KBM-7 (cell line): ENCODE measurements at regions not wholly inside any gene's neighbourhood (a gene's known extent, or its start where the extent isn't known, plus 50 kb on each side); places are given as distances from the start of the nearest gene placed in this dataset.
"Not testable (repeated sequence)": the region's sequence is repeated elsewhere in the genome, so short reads cannot be mapped to it uniquely, and the experiment has no call there.

Experiments used
- DNase-seq: peaks from one replicate; pipeline ENCODE4 v3.0.0-alpha.2; 2015
- in situ Hi-C: fragments of 300-500 bp; cut with MboI; formaldehyde crosslinking; loops from 2 replicates; pipeline ENCODE4 v1.14.3; 2020; ENCODE audit warnings: low sequenced_read_pairs, low pct_unique_long_range_greater_than_20kb, mixed read lengths

DNA sequence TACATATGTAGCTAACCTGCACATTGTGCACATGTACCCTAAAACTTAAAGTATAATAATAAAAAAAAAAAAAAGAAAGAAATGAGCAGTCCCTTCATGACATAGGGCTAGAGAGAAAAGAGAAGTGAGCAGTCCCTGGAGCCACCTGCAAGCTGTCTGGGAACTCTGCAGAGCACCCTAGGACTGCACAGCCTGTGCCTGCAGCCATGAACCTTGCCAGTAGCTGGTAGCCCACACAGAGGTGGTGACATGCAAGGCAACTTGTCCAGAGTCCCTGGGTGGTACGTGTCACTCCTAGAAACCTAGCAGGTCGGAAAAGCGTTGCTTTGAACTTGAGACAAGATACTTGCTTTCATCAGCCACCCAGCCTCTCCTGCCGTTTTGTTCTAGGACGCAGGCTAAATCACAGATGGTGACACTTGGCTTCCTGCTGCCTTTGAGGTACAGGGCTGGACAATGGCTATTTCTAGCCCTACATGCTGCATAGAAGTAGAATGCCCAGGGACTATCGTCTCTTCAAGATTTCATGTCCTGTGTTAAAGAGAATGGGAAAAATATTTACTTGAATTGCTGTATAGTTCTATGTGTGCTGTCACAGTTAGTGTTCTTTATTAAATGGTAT is 260.9 kb downstream of the LTN1 start:
- in situ Hi-C loops: no loop called here

DNA sequence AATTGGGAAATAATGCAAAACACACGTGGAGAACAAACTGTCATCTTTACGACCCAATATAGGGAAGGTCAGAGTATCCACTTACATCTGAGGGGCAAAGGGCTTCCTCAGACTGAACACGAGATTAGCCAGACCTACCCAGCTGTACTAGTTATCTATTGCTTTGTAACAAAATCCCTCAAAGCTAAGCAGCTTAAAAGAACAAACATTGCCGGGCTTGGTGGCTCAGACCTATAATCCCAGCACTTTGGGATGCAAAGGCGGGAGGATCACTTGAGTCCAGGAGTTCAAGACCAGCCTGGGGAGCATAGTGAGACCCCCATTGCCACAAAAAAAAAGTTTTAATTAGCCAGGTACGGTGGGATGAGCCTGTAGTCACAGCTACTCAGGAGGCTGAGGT is 262.8 kb downstream of the LTN1 start:
- in situ Hi-C loops: no loop called here
- DNase-seq: no peak

More for the DNA sequence above, 260.9 kb downstream of the LTN1 start:
- no peak for DNase-seq

DNA sequence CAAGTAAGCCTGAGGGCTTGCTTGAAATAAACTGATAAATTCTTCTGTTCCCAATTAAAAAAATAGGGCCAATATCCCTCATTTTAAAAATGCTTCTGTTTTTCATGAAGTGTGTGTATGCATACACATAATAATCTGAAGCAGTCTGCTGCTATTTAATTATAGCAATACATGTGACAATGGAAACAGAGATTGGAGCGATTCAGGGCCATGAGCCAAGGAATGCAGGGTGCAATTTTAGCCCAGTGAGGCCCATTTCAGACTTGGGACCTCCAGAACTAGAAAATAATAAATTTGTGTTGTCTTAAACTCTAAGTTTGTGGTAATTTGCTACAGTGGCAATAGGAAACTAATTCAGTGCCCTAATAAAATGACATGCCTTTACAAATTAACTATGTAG is 264.9 kb downstream of the LTN1 start:
- in situ Hi-C loops: no loop called here
- DNase-seq: no peak

DNA sequence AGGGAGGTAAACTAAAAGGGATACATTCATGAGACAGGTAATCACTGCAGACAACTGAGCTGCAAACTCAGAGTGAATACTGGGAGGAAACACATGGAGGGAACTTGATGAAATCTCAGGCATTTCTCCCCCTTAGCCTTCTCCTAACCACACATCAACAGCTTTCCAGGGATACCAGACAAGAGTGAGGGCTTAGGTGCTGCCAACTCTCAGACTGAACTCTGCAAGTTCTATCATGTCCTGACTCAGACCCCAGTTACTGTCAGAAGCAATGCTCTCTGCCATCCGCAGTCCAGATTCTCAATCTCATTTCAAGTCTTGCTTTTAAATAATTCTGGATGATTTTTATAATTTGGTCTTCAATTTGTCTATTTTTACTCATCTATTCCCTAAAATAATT is 267.3 kb downstream of the LTN1 start:
- no peak for DNase-seq
- in situ Hi-C loops: no loop called here

DNA sequence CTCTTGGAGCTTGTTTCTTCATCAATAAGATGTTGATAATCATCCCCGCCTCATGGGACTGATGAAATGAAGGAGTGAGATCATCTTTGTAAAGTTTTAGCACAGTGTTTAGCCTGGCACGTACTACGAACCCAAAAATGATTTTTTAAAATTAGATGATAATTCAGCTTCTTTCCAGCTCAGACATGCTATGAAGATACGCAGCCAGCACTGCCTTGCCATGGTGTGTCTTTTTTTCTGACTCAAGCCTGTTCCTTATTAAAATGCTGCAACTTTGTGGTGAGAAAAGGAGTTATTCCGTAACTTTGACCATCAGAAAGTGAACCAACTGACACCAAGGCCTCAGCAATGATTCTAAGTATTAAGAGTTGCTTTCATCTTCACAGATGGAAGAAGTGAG is 269.0 kb downstream of the LTN1 start:
- in situ Hi-C loops: no loop called here
- DNase-seq: no peak

DNA sequence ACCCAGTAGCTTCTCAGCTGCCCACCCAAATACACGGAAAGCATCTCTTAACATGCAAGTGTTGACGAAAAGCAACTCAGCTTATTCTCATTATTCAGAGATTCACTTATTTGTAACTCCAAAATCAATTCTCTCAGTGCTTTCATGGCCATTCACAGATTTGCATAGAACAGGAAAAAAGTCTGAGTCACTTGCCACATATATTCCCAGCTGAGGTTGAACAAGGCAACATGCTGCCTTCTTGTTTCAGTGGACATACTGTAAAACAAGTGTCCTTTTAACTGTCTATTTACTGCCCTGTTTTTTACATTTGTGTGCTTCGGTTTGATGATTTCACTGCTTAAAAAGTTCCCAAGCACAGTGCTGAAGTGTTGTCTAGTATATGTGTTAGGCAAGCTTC is 273.0 kb downstream of the LTN1 start:
- in situ Hi-C loops: no loop called here
- no peak for DNase-seq

DNA sequence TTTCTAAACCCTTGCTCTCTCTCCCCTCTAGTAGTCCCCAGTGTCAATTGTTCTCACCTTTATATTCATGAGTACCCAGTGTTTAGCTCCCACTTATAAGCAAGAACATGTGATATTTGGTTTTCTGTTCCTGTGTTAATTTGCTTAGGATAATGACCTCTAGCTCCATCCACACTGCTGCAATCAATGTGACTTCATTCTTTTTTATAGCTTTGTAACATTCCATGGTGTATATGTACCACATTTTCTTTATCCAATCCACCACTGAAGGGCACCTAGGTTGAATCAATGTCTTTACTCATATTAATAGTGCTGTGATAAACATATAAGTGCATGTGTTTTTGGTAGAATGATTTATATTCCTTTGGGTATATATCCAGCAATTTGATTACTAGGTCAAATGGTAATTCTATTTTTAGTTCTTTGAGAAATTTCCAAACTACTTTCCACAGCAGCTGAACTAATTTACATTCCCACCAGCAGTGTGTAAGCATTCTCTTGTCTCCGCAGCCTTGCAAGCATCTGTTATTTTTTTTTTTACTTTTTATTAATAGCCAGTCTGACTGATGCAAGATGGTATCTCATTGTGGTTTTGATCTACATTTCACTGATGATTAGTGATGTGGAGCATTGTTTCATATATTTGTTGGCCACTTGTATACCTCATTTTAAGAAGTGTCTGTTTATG is 277.8 kb downstream of the LTN1 start:
- in situ Hi-C loops: no loop called here
- no peak for DNase-seq

DNA sequence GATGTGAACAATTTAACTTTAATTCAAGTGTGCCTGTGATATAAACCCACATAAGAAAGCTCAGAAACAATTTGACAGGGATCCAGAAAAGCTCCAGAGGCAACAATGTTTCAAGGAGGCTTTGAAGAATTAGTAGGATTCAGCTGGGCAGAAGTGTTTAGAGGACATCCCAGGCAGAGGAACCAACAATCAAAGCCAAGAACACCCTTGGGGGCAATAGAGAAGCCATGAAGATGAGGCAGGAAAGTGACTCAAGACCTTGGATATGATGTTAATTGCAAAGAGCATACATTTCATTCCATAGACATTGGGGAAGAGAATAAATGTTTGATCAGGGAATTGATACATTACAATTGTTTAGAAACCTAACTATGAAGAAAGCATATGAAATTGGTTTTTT is 280.3 kb downstream of the LTN1 start:
- in situ Hi-C loops: no loop called here
- DNase-seq: no peak

DNA sequence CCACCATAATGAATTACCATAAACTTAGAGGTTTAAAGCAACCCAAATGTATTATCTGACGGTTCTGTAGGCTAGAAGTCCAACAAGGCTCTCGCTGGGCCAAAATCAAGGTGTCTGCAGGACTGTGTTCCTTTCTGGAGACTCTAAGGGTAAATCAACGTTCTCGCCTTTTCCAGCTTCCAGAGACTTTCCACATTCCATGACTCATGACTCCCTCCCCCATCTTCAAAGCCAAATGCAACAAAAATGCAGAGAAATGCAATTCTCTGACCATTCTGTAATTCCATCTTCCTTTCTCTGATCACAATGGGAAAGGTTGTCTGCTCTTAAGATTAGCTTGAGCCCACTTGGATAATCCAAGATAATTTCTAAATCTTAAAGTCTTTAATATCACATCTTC is 287.1 kb downstream of the LTN1 start:
- in situ Hi-C loops: no loop called here
- no peak for DNase-seq

DNA sequence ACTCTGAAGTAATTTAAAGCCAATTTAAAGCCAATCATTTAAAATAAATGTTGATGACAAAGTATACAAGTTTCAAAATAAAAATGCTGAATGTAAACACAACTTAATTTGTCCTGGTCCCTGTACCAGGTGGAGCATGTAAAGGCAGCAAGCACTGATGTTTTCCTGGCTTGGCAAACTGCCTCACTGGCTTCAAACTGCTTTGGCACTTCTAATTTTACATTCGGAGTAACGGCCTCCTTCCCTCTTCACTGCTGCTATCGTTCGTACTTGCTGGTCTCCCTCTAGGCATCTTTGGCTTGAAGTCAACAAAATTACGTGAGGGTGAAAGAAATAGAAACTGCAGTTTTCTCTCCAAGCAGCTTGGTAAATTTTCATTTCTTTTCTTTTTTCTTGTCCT is 287.9 kb downstream of the LTN1 start:
- in situ Hi-C loops: no loop called here
- DNase-seq: no peak

DNA sequence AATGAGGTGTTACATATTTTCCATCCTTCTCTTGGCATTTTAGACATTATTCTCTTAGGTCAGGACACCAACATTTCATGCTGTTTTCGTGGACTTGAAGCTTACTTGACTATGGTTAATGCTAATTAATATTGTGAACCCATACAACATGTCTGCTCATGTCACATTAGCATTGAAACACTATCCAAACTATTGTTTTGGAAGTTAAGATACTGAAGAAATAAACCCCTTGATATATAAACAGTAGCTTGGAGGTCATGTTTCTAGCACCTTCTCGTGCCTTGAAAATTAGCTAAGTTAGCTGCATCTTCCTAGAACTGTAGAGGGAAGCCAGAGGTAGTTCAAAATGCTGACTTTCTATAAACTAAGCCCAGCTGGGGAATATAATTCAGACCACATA is 288.8 kb downstream of the LTN1 start:
- in situ Hi-C loops: no loop called here

DNA sequence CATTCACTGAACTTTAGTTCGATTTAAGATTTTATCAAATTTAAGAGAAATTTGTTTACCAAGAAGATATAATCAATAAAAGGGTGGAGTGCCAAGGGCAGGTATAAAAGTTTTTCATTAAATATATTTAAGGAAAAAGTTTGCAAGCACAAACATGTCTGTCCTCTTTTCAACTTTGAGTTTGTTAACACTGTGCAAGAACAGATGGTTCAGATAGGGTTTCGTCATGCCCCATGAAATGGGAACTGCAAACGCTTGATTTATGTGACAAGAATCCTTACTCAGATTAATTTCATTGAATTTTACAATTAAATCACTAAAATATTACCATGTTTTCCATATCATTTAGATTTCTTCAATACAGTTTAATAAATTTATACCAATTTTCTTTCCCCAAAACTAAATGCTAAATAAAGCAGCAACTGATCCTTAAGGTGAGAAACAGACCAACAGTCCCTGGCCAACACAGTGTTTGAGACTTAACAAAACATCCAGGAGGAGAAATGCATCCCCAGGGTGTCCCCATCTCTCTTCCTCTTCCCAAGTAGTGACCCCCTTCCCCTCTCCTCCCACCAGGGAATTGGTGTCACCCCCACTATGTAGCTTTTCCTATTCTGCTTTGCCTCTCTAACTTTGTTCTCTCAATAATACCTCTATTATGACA is 292.9 kb downstream of the LTN1 start:
- in situ Hi-C loops: no loop called here
- no peak for DNase-seq

More for the DNA sequence above, 288.8 kb downstream of the LTN1 start:
- DNase-seq: no peak

DNA sequence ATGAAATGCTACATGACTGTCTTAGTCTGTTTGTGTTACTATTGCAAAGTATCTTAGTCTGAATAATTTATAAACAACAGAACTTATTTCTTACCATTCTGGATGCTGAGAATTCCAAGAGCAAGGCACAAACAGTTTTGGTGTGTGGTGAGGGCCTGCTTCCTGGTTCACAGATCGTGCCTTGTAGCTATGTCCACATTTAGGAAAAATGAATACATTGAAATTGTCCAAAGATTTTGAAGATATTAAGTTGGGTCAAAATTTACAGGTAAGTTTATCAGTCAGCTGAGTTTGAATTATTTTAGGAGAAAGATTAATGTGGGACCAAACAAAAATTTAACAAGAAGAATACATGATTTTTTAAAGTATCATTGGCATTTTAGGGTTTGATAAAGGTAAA is 293.5 kb downstream of the LTN1 start:
- no peak for DNase-seq
- in situ Hi-C loops: no loop called here

DNA sequence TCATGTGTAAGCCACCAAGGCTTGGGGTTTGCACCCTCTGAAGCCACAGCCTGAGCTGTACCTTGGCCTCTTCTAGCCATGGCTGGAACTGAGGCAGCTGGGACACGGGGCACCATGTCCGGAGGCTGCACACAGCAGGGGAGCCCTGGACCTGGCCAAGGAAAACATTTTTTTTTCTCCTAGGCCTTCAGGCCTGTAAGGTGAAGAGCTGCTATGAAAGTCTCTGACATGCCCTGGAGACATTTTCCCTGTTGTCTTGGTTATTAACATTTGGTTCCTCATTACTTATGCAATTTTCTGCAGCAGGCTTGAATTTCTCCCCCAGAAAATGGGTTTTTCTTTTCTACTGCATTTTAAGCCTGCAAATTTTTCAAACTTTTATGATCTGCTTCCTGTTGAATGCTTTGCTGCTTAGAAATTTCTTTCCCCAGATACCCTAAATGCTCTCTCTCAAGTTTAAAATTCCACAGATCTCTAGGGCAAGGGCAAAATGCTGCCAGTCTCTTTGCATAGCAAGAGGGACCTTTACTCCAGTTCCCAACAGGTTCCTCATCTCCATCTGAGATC is 295.8 kb downstream of the LTN1 start:
- in situ Hi-C loops: no loop called here
- no peak for DNase-seq

DNA sequence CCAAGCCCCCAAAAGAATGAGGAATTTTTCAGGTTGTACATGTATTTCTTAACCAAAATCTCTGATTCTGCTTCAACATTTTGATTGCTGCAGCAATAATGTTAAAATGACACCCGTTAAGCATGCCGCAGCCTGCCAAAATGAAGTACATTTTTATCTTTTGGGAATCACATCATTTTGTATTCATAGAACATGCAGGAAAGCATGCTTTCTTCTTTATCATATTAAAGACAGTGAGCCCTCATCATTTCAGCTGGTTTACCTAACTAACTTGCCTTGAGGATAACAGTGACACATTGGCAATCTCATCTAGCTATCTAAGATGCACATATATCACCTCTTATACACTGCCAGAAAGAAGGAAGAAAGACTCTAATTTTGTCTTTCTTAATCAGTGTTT is 299.2 kb downstream of the LTN1 start:
- in situ Hi-C loops: no loop called here
- DNase-seq: no peak

DNA sequence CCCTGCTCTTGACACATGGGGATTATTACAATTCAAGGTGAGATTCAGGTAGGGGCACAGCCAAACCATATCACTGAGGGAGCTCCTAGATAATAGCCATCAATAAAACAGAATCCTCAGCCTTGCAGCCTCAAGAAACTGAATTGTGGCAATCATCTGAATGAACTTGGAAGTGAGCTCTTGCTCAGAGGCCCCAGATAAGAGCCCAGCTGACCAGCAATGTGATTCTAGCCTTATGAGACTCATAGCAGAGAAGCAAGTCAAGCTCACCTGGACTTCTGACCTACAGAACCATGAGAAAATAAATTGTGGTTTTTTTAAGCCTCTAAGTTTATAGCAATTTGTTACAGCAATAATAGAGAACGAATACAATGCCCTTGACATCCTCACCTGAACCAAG is 302.5 kb downstream of the LTN1 start:
- in situ Hi-C loops: no loop called here

DNA sequence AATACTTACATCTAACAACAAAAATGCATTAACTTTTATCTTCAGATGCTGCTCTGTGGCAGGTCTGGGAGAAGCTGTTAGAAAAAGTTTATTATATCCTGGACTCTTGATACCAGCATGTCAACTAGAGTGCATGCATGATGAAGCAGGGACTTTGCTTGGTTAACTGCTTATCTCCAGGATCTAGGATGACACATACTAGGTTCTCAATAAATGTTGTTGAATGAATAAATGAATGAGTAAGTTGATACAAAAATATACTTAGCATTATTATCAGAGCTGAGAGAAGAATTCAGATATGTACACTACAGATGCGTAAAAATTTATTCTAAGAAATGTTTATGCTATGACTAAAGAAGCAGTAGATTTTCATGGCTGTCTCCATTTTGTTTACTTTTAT is 304.3 kb downstream of the LTN1 start:
- DNase-seq: no peak
- in situ Hi-C loops: no loop called here

More for the DNA sequence above, 302.5 kb downstream of the LTN1 start:
- no peak for DNase-seq

DNA sequence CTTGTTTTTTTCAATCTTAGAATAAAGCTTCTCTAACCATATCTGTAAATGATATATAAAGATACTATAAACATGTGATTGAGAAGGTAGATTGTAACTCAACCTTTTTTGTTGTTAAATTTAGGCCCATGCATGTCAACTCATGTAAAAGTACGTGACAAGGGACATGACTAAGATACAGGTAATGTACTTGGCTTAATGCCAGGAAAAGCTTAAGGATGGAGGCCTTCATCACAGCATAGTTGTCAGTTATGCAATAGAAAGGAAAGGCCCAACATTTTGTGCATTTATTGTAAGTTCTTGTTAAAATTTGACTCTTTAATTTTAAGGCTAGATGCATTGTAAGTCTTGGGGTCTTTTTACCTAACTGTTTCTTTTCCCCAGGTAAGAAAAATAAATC is 305.1 kb downstream of the LTN1 start:
- in situ Hi-C loops: no loop called here
- no peak for DNase-seq

DNA sequence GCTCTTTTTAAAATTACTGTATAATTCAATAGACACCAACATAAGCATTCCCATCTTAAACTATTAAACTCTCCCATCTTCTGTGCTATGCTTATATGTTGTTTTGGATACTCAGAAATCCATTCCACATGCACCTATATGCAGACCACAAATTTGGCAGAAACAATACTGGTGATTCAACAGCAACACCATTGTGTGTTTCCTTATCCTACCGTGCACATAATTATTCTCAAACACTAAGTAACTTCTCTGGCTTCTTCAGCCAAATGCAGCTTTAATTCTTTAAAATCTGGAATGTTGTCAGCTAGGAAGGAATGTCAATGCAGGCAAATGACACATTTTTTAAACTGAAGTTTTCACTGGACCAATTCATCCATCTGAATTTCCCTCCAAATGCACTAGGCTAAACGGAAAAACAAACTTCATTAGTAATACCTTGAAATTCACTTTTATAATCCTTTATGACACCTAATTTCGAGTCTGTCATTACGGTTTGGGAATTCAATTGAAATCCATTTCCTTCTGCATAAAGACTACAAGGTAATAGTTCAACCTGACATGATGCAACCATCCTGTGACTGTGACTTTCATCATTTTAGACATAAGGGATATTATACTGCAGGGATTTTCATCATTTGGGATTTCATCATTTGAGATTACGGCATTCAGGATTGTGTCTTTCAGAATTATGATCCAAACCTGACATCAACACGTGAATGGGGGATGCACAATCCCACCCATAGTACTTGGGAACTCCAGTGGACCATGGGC is 308.5 kb downstream of the LTN1 start:
- in situ Hi-C loops: no loop called here

DNA sequence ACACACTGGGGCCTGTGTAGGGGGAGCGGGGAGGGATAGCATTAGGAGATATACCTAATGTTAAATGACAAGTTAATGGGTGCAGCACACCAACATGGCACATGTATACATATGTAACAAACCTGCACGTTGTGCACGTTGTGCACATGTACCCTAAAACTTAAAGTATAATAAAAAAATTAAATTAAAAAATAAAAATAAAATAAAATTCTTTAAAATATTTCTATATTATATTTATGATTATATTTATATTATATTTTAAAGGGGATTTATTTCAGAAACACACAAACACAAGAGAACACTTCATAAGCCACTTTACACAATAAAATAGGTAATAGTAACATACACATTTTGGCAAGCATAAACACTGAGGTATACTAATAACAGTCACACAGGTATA is 309.8 kb downstream of the LTN1 start:
- in situ Hi-C loops, DNase-seq: not testable (repeated sequence)

More for the DNA sequence above, 308.5 kb downstream of the LTN1 start:
- DNase-seq: no peak
